GM23338 (cell line): ENCODE measurements at regions not wholly inside any gene's neighbourhood (a gene's known extent, or its start where the extent isn't known, plus 50 kb on each side); places are given as distances from the start of the nearest gene placed in this dataset.

ENCODE experiments used
- ATAC-seq: fragments of 200-7000 bp; cut with Tn5 transposase; 3 replicates; pipeline ENCODE4 v1.9.1; 2020
- DNase-seq: peaks from one replicate; pipeline ENCODE4 v3.0.0-alpha.2; 2015; ENCODE audit warnings: low spot score
- H2AFZ ChIP-seq: fragments of 200-600 bp; sonication (generic); 2 replicates; pipeline ENCODE4 v1.8.0; 2016; ENCODE audit warnings: antibody characterized with exemption, mild to moderate bottlenecking, moderate library complexity
- H3F3A ChIP-seq: fragments of 200-600 bp; sonication (generic); replicated peaks from 2 replicates; pipeline ENCODE4 v1.8.0; 2017; ENCODE audit warnings: antibody characterized with exemption, mixed run types, low read depth
- H3K27ac ChIP-seq: fragments of 200-600 bp; sonication (generic); 2 replicates; pipeline ENCODE4 v1.6.1; 2016; ENCODE audit warnings: low read depth
- H3K27me3 ChIP-seq: fragments of 200-600 bp; sonication (generic); 2 replicates; pipeline ENCODE4 v1.8.0; 2016; ENCODE audit warnings: mild to moderate bottlenecking, mixed run types, moderate library complexity; ENCODE audit not compliant: insufficient read depth
- H3K36me3 ChIP-seq: fragments of 200-600 bp; sonication (generic); 2 replicates; pipeline ENCODE4 v1.8.0; 2016; ENCODE audit warnings: mild to moderate bottlenecking; ENCODE audit not compliant: insufficient read depth
- H3K4me1 ChIP-seq: fragments of 200-600 bp; sonication (generic); 2 replicates; pipeline ENCODE4 v1.8.0; 2016; ENCODE audit warnings: mild to moderate bottlenecking, moderate library complexity; ENCODE audit not compliant: insufficient read depth
- H3K4me2 ChIP-seq: fragments of 200-600 bp; sonication (generic); 2 replicates; pipeline ENCODE4 v1.7.1; 2017; ENCODE audit warnings: mixed run types
- H3K4me3 ChIP-seq: fragments of 200-600 bp; sonication (generic); 2 replicates; pipeline ENCODE4 v1.6.1; 2016; ENCODE audit warnings: mixed run types
- H3K79me2 ChIP-seq: fragments of 200-600 bp; sonication (generic); replicated peaks from 2 replicates; pipeline ENCODE4 v1.8.0; 2017; ENCODE audit warnings: mild to moderate bottlenecking; ENCODE audit not compliant: insufficient read depth
- H3K9me2 ChIP-seq: fragments of 200-600 bp; sonication (generic); 2 replicates; pipeline ENCODE4 v1.8.0; 2017; ENCODE audit not compliant: insufficient read depth
- H4K20me1 ChIP-seq: fragments of 200-600 bp; sonication (generic); replicated peaks from 2 replicates; pipeline ENCODE4 v1.8.0; 2017; ENCODE audit warnings: mild to moderate bottlenecking; ENCODE audit not compliant: insufficient read depth
- H3K27ac Mint-ChIP-seq: 2 replicates; pipeline ENCODE4 v1.8.0; 2020; ENCODE audit warnings: inconsistent platforms, mild to moderate bottlenecking, moderate library complexity, mixed read lengths
- H3K27me3 Mint-ChIP-seq: 3 replicates; pipeline ENCODE4 v1.8.0; 2022; ENCODE audit warnings: low read depth, mild to moderate bottlenecking, moderate library complexity, mixed read lengths, inconsistent platforms; ENCODE audit not compliant: insufficient read depth, poor library complexity
- H3K36me3 Mint-ChIP-seq: 3 replicates; pipeline ENCODE4 v1.8.0; 2021; ENCODE audit warnings: low read depth, mild to moderate bottlenecking, inconsistent platforms, moderate library complexity, mixed read lengths
- H3K4me1 Mint-ChIP-seq: 3 replicates; pipeline ENCODE4 v1.8.0; 2020; ENCODE audit warnings: mild to moderate bottlenecking, inconsistent platforms, mixed read lengths
- H3K4me3 Mint-ChIP-seq: 3 replicates; pipeline ENCODE4 v1.8.0; 2021; ENCODE audit warnings: moderate library complexity, mild to moderate bottlenecking, inconsistent platforms, mixed read lengths
- H3K9me3 Mint-ChIP-seq: 3 replicates; pipeline ENCODE4 v1.8.0; 2020; ENCODE audit warnings: moderate library complexity, mild to moderate bottlenecking, inconsistent platforms, mixed read lengths
- EZH2 ChIP-seq: fragments of 200-600 bp; sonication (generic); IDR thresholded peaks from one replicate; pipeline ENCODE4 v1.8.0; 2017; ENCODE audit warnings: antibody characterized with exemption, mild to moderate bottlenecking, low read depth; ENCODE audit not compliant: unreplicated experiment
- JUNB ChIP-seq: IDR thresholded peaks from one replicate; pipeline ENCODE4 v1.6.1; 2016; ENCODE audit warnings: antibody characterized with exemption; ENCODE audit not compliant: unreplicated experiment
- ZNF114 ChIP-seq: fragments of 250-450 bp; sonication (Bioruptor Pico); IDR thresholded peaks from 2 replicates; pipeline ENCODE4 v1.5.0; 2020; ENCODE audit warnings: mild to moderate bottlenecking, moderate library complexity
- ZNF331 ChIP-seq: fragments of 250-450 bp; sonication (Bioruptor Pico); IDR thresholded peaks from 2 replicates; pipeline ENCODE4 v1.5.0; 2020; ENCODE audit warnings: low read depth, mild to moderate bottlenecking, moderate library complexity
- TF ChIP-seq, protein P1 (sequence below): IDR thresholded peaks from one replicate; pipeline ENCODE4 v1.6.1; 2018; ENCODE audit warnings: antibody characterized with exemption; ENCODE audit not compliant: unreplicated experiment
- TF ChIP-seq, protein P2 (sequence below): IDR thresholded peaks from 2 replicates; pipeline ENCODE4 v1.6.1; 2016; ENCODE audit warnings: antibody characterized with exemption
- TF ChIP-seq, protein P3 (sequence below): fragments of 250-450 bp; sonication (Bioruptor Pico); IDR thresholded peaks from 2 replicates; pipeline ENCODE4 v1.5.0; 2020; ENCODE audit warnings: mild to moderate bottlenecking, moderate library complexity
- TF ChIP-seq, protein P4 (sequence below), 2 experiments: fragments of 200-600 bp in 1 of 2; sonication (generic) in 1 of 2; conservative IDR thresholded peaks; 2 replicates each; pipeline versions ENCODE4 v1.5.1 to v1.6.1; 2016 to 2017; ENCODE audit warnings: antibody characterized with exemption in 2 of 2, low read depth in 2 of 2, mild to moderate bottlenecking in 2 of 2, moderate library complexity in 1 of 2

DNA sequence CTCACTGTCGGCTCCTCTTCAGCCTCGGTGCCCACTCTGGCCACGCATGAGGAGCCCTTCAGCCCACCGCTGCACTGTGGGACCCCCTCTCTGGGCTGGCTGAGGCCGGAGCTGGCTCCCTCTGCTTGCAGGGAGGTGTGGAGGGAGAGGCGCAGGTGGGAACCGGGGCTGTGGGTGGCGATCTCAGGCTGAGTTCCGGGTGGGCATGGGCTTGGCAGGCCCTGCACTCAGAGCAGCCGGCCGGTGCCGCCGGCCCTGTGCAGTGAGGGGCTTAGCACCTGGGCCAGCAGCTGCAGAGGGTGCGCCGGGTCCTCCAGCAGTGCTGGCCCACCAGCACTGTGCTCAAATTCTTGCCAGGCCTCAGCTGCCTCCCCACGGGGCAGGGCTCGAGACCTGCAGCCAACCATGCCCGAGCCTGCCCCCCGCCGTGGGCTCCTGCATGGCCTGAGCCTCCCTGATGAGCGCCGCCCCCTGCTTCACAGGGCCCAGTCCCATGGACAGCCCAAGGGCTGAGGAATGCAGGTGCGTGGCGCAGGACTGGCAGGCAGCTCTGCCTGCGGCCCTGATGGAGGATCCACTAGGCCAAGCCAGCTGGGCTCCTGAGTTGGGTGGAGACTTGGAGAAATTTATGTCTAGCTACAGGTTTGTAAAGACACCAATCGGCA, 899.1 kb downstream of the SI start:
- Mint-ChIP-seq H3K27me3 (no peaks in the 10 kb centered on the region), H3K27ac (no peak overlapping the region), H3K36me3 (peaks cover 33% of the 10 kb centered on the region), H3K4me3 (no peak overlapping the region), H3K9me3 (peaks cover 44% of the 10 kb centered on the region), H3K4me1 (no peaks in the 10 kb centered on the region)
- no peaks in the 10 kb centered on the region for H3K36me3 ChIP-seq
- no peaks in the 10 kb centered on the region for H3F3A ChIP-seq
- no peak overlapping the region for H3K4me2 ChIP-seq
- H3K4me1 ChIP-seq: no peaks in the 10 kb centered on the region
- no peaks in the 10 kb centered on the region for H4K20me1 ChIP-seq
- no peaks in the 10 kb centered on the region for H3K79me2 ChIP-seq
- H3K4me3 ChIP-seq: no peak overlapping the region
- DNase-seq (no peak), ATAC-seq (no peak)
- H3K27ac ChIP-seq: no peak overlapping the region
- H2AFZ ChIP-seq: no peak overlapping the region
- H3K27me3 ChIP-seq: no peaks in the 10 kb centered on the region
- peaks cover 11% of the 10 kb centered on the region for H3K9me2 ChIP-seq
- TF ChIP-seq, protein P1, sequence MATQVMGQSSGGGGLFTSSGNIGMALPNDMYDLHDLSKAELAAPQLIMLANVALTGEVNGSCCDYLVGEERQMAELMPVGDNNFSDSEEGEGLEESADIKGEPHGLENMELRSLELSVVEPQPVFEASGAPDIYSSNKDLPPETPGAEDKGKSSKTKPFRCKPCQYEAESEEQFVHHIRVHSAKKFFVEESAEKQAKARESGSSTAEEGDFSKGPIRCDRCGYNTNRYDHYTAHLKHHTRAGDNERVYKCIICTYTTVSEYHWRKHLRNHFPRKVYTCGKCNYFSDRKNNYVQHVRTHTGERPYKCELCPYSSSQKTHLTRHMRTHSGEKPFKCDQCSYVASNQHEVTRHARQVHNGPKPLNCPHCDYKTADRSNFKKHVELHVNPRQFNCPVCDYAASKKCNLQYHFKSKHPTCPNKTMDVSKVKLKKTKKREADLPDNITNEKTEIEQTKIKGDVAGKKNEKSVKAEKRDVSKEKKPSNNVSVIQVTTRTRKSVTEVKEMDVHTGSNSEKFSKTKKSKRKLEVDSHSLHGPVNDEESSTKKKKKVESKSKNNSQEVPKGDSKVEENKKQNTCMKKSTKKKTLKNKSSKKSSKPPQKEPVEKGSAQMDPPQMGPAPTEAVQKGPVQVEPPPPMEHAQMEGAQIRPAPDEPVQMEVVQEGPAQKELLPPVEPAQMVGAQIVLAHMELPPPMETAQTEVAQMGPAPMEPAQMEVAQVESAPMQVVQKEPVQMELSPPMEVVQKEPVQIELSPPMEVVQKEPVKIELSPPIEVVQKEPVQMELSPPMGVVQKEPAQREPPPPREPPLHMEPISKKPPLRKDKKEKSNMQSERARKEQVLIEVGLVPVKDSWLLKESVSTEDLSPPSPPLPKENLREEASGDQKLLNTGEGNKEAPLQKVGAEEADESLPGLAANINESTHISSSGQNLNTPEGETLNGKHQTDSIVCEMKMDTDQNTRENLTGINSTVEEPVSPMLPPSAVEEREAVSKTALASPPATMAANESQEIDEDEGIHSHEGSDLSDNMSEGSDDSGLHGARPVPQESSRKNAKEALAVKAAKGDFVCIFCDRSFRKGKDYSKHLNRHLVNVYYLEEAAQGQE: no peak

DNA sequence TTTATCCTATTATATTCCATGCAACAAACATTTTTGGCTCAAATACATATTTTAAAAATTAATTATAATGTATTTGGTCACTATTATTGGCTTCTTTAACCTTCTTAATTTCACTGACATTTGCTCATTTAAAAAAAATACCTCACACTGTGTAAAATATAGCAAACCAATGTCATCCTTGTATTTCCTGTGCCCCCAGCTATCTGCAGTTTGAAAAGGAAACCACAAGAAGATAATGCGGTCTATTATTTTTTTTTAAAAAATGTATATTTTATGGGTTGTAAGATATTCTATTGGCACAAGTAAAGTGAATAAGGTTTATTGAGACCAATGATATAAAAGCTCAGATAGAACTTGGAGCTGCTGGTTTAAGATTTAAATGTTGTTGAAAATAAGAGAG, 904.2 kb downstream of the SI start:
- Mint-ChIP-seq H3K4me3 (no peak overlapping the region), H3K27ac (no peak overlapping the region), H3K27me3 (no peaks in the 10 kb centered on the region), H3K9me3 (peaks cover 13% of the 10 kb centered on the region; the same call in 2 of the 3 replicates), H3K36me3 (peaks cover 6% of the 10 kb centered on the region; the same call in 1 of the 3 replicates), H3K4me1 (no peaks in the 10 kb centered on the region)
- Histone ChIP-seq H4K20me1 (no peaks in the 10 kb centered on the region), H3K4me2 (no peak overlapping the region), H3K9me2 (no peaks in the 10 kb centered on the region), H3K27me3 (no peaks in the 10 kb centered on the region), H3K4me3 (no peak overlapping the region), H3K4me1 (no peaks in the 10 kb centered on the region), H2AFZ (no peak overlapping the region), H3K27ac (no peak overlapping the region), H3F3A (no peaks in the 10 kb centered on the region), H3K36me3 (no peaks in the 10 kb centered on the region), H3K79me2 (no peaks in the 10 kb centered on the region)
- TF ChIP-seq, protein P2, sequence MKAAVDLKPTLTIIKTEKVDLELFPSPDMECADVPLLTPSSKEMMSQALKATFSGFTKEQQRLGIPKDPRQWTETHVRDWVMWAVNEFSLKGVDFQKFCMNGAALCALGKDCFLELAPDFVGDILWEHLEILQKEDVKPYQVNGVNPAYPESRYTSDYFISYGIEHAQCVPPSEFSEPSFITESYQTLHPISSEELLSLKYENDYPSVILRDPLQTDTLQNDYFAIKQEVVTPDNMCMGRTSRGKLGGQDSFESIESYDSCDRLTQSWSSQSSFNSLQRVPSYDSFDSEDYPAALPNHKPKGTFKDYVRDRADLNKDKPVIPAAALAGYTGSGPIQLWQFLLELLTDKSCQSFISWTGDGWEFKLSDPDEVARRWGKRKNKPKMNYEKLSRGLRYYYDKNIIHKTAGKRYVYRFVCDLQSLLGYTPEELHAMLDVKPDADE: no peak
- TF ChIP-seq, protein P3, sequence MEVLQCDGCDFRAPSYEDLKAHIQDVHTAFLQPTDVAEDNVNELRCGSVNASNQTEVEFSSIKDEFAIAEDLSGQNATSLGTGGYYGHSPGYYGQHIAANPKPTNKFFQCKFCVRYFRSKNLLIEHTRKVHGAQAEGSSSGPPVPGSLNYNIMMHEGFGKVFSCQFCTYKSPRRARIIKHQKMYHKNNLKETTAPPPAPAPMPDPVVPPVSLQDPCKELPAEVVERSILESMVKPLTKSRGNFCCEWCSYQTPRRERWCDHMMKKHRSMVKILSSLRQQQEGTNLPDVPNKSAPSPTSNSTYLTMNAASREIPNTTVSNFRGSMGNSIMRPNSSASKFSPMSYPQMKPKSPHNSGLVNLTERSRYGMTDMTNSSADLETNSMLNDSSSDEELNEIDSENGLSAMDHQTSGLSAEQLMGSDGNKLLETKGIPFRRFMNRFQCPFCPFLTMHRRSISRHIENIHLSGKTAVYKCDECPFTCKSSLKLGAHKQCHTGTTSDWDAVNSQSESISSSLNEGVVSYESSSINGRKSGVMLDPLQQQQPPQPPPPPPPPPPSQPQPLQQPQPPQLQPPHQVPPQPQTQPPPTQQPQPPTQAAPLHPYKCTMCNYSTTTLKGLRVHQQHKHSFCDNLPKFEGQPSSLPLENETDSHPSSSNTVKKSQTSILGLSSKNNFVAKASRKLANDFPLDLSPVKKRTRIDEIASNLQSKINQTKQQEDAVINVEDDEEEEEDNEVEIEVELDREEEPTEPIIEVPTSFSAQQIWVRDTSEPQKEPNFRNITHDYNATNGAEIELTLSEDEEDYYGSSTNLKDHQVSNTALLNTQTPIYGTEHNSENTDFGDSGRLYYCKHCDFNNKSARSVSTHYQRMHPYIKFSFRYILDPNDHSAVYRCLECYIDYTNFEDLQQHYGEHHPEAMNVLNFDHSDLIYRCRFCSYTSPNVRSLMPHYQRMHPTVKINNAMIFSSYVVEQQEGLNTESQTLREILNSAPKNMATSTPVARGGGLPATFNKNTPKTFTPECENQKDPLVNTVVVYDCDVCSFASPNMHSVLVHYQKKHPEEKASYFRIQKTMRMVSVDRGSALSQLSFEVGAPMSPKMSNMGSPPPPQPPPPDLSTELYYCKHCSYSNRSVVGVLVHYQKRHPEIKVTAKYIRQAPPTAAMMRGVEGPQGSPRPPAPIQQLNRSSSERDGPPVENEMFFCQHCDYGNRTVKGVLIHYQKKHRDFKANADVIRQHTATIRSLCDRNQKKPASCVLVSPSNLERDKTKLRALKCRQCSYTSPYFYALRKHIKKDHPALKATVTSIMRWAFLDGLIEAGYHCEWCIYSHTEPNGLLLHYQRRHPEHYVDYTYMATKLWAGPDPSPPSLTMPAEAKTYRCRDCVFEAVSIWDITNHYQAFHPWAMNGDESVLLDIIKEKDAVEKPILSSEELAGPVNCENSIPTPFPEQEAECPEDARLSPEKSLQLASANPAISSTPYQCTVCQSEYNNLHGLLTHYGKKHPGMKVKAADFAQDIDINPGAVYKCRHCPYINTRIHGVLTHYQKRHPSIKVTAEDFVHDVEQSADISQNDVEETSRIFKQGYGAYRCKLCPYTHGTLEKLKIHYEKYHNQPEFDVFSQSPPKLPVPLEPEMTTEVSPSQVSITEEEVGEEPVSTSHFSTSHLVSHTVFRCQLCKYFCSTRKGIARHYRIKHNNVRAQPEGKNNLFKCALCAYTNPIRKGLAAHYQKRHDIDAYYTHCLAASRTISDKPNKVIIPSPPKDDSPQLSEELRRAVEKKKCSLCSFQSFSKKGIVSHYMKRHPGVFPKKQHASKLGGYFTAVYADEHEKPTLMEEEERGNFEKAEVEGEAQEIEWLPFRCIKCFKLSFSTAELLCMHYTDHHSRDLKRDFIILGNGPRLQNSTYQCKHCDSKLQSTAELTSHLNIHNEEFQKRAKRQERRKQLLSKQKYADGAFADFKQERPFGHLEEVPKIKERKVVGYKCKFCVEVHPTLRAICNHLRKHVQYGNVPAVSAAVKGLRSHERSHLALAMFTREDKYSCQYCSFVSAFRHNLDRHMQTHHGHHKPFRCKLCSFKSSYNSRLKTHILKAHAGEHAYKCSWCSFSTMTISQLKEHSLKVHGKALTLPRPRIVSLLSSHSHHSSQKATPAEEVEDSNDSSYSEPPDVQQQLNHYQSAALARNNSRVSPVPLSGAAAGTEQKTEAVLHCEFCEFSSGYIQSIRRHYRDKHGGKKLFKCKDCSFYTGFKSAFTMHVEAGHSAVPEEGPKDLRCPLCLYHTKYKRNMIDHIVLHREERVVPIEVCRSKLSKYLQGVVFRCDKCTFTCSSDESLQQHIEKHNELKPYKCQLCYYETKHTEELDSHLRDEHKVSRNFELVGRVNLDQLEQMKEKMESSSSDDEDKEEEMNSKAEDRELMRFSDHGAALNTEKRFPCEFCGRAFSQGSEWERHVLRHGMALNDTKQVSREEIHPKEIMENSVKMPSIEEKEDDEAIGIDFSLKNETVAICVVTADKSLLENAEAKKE (CRISPR knock-in tag): no peak
- no peak for TF ChIP-seq JUNB
- TF ChIP-seq ZNF331 (CRISPR knock-in tag): no peak
- no peak for TF ChIP-seq ZNF114
- TF ChIP-seq EZH2: no peak
- TF ChIP-seq, protein P4, sequence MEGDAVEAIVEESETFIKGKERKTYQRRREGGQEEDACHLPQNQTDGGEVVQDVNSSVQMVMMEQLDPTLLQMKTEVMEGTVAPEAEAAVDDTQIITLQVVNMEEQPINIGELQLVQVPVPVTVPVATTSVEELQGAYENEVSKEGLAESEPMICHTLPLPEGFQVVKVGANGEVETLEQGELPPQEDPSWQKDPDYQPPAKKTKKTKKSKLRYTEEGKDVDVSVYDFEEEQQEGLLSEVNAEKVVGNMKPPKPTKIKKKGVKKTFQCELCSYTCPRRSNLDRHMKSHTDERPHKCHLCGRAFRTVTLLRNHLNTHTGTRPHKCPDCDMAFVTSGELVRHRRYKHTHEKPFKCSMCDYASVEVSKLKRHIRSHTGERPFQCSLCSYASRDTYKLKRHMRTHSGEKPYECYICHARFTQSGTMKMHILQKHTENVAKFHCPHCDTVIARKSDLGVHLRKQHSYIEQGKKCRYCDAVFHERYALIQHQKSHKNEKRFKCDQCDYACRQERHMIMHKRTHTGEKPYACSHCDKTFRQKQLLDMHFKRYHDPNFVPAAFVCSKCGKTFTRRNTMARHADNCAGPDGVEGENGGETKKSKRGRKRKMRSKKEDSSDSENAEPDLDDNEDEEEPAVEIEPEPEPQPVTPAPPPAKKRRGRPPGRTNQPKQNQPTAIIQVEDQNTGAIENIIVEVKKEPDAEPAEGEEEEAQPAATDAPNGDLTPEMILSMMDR (conservative IDR thresholded peaks at IDR 0.05; ENCODE audit: low read depth in 2 of 2): no peak
- ATAC-seq (no peak), DNase-seq (no peak)
